ENCODE measurements at regions not wholly inside any gene's neighbourhood (a gene's known extent, or its start where the extent isn't known, plus 50 kb on each side); places are given as distances from the start of the nearest gene placed in this dataset.
"Not testable (repeated sequence)": the region's sequence is repeated elsewhere in the genome, so short reads cannot be mapped to it uniquely, and the experiment has no call there.

DNA sequence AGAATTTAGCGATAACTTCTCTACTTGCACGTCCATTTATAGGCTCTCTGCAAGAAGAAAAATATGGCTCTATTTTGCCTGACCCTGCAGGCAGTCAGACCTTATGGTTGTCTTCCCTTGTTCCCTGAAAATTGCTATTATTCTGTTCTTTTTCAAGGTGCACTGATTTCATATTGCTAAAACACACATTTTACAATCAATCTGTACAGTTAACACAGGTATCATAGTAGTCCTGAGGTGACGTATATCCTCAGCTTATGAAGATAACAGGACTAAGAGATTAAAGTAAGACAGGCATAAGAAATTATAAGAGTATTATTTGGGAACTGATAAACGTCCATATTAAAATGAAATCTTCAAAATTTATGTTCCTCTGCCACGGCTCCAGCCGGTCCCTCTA, 197.0 kb downstream of the SLCO4C1 start:
- H3K27ac Mint-ChIP-seq; H3K9me3 Mint-ChIP-seq; H3K36me3 Mint-ChIP-seq (ENCODE audit: low read depth); H3K4me1 Mint-ChIP-seq; H3K4me3 Mint-ChIP-seq; H3K27me3 Mint-ChIP-seq; POLR2A ChIA-PET; DNase-seq: not testable (repeated sequence)
- CTCF ChIA-PET = interaction anchor here (0.6 kb wide), 1 partner anchor 146 kb away, joined by 3 read pairs; no protein-coding TSS in a partner anchor

DNA sequence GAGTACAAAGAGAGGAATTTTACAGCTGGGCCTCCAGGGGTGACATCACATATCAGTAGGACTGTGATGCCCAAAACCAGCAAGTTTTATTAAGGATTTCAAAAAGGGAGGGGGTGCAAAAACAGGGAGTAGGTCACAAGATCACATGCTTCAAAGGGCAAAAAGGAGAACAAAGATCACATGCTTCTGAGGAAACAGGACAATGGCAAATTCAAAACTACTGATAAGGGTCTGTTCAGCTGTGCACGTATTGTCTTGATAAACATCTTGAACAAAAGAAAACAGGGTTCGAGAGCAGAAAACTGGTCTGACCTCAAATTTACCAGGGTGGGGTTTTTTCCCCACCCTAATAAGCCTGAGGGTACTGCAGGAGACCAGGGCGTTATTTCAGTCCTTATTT, 197.5 kb downstream of the SLCO4C1 start:
- CTCF ChIA-PET; H3K36me3 Mint-ChIP-seq (ENCODE audit: low read depth); H3K4me1 Mint-ChIP-seq; POLR2A ChIA-PET; H3K9me3 Mint-ChIP-seq; DNase-seq; H3K27ac Mint-ChIP-seq; H3K4me3 Mint-ChIP-seq; H3K27me3 Mint-ChIP-seq: not testable (repeated sequence)

DNA sequence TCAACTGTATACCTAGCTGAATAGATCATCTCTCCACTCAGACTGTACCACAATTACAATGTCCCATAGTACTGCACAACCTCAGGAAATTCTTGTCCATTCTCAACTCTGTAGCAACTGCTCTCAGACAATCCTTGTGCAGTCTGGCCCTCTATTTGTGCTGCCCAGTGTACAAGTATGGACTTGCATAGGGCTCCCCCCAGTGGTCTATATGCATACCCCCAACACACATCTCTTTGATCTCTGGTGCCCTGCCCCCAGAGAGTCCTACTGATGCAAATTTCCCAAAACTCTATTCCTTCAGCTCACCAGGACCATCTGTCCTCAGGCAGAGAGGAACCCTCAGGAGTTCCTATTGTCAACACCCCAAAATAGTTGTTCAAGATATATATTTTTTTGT, 205.3 kb downstream of the SLCO4C1 start:
- Mint-ChIP-seq H3K27ac (no peak overlapping the region), H3K36me3 (ENCODE audit: low read depth) (no peaks in the 10 kb centered on the region), H3K27me3 (no peaks in the 10 kb centered on the region), H3K9me3 (no peaks in the 10 kb centered on the region), H3K4me3 (no peak overlapping the region), H3K4me1 (no peaks in the 10 kb centered on the region)
- CTCF ChIA-PET = no interaction called here
- DNase-seq = no peak
- POLR2A ChIA-PET = no interaction called here

DNA sequence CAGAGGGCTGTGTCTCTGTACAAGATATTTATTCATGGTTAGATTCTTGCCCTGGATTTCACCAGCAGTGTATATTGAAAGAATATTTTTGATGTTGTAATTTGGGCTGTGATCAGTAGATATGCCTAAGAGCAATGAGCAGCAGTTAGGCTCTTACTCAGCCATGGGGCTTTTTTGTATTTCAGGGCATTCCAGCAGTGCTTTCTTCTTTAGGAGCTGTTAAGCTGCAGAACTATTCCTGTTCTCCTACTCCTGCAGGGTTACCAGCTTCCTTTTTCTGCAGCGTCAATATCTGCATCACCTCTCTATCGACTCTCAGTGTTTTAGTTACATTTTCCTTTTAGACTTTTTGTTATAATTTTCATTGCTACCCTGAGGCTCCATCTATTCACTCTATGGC, 206.2 kb downstream of the SLCO4C1 start:
- Mint-ChIP-seq H3K36me3 (ENCODE audit: low read depth) (no peaks in the 10 kb centered on the region), H3K27ac (no peak overlapping the region), H3K4me1 (no peaks in the 10 kb centered on the region), H3K27me3 (no peaks in the 10 kb centered on the region), H3K9me3 (no peaks in the 10 kb centered on the region), H3K4me3 (no peak overlapping the region)
- ChIA-PET CTCF (no interaction called here), POLR2A (no interaction called here)
- no peak for DNase-seq

DNA sequence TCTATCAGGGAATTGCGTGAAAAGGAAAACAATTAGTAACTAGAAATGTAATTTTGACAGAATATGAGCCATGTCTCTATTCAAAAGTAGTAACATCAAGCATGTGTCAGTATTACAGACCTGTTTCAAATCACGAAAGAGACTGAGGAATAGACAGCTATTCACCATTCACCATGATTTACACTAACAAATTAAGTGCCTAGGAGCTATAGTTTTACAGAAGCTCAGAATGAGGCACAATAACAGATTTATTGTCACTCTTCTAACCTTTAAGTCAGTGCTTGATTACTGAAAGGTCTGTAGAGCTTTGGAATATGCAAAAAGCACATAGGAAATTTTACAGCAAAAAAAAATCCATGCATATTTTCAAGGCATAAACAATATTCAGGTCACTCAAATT, 208.2 kb downstream of the SLCO4C1 start:
- Mint-ChIP-seq H3K4me1 (no peaks in the 10 kb centered on the region), H3K36me3 (ENCODE audit: low read depth) (no peaks in the 10 kb centered on the region), H3K27me3 (no peaks in the 10 kb centered on the region), H3K27ac (no peak overlapping the region), H3K9me3 (no peaks in the 10 kb centered on the region), H3K4me3 (no peak overlapping the region)
- no peak for DNase-seq
- CTCF ChIA-PET = no interaction called here
- POLR2A ChIA-PET = no interaction called here

DNA sequence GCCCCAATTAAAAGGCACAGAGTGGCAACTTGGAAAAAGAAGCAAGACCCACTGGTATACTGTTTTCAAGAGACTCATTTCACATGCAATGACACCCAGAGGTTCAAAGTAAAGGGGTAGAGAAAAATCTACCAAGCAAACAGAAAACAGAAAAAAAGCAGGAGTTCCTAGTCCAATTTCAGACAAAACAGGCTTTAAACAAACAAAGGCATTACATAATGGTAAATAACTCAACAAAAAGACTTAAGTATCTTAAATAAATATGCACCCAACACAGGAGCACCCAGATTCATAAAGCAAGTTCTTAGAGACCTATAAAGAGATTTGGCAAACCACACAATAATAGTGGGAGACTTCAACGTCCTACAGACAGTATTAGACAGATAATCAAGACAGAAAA, 215.8 kb downstream of the SLCO4C1 start:
- no peak for DNase-seq
- Mint-ChIP-seq H3K27ac (no peak overlapping the region), H3K9me3 (peaks cover 3% of the 10 kb centered on the region), H3K36me3 (ENCODE audit: low read depth) (no peaks in the 10 kb centered on the region), H3K27me3 (no peaks in the 10 kb centered on the region), H3K4me1 (no peaks in the 10 kb centered on the region), H3K4me3 (no peak overlapping the region)
- ChIA-PET POLR2A (no interaction called here), CTCF (no interaction called here)

DNA sequence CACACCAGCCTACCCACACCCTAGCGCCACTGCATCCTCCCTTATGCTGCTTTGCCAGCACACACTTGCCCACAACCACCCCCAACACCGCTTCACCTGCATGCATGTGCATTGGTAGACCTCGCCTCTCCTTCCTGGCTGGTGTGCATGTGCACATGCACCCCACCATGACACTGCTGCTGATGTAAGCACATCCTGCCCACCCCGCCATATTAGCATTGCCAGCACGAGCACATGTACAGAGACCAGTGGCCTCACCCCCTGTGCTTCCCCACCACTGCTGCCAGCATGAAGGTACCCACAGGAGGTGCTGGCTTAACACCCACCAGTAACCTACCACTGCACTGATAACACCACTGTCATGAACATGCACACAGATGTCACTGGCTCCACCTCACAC, 218.2 kb downstream of the SLCO4C1 start:
- ChIA-PET CTCF (no interaction called here), POLR2A (no interaction called here)
- DNase-seq = no peak
- H3K9me3 Mint-ChIP-seq = peaks cover 3% of the 10 kb centered on the region
- H3K4me3 Mint-ChIP-seq = no peak overlapping the region
- H3K36me3 Mint-ChIP-seq (ENCODE audit: low read depth) = no peaks in the 10 kb centered on the region
- H3K27me3 Mint-ChIP-seq = no peaks in the 10 kb centered on the region
- no peaks in the 10 kb centered on the region for H3K4me1 Mint-ChIP-seq
- H3K27ac Mint-ChIP-seq = no peak overlapping the region

DNA sequence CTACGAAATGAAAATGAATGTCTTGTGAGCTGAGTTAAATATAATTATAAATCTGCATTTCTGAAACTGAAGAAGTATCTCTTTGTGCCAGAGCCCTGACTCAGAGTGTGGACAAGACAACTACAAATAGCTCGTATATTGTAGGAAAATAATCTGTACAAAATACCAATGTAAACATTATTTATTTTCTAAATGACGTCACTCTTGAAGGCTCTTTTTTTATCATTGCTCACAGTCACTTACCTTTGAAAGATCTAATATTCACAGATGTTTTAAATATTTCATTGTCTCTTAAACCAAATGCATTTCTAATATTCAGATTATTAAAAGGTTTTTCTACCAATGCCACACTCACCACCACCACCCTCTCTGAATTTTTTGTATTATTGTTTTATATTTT, 226.1 kb downstream of the SLCO4C1 start:
- H3K27ac Mint-ChIP-seq = no peak overlapping the region

DNA sequence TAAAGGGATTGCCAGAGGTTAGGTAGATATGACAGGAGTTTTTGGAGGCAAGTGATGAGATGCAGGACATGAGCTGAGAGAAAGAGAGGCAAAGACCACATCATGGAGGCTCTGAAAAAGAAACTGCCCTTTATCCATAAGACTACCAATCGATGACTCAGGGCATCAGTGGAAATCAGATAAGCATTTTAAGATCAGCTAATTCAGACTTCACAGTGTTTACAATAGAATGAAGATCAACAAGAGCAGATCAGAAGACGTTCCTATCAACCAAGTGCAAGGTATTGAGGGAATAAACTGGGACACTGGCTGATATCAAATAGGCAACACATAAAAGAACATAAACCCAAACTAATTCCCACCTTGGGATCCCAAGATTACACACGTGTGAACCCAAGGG, 227.2 kb downstream of the SLCO4C1 start:
- Mint-ChIP-seq H3K9me3 (no peaks in the 10 kb centered on the region), H3K36me3 (ENCODE audit: low read depth) (no peaks in the 10 kb centered on the region), H3K27ac (no peak overlapping the region), H3K27me3 (no peaks in the 10 kb centered on the region), H3K4me1 (no peaks in the 10 kb centered on the region), H3K4me3 (no peak overlapping the region)
- CTCF ChIA-PET = no interaction called here
- DNase-seq = no peak
- POLR2A ChIA-PET = no interaction called here

More for the DNA sequence above, 226.1 kb downstream of the SLCO4C1 start:
- Mint-ChIP-seq H3K4me3 (no peak overlapping the region), H3K4me1 (no peaks in the 10 kb centered on the region), H3K9me3 (no peaks in the 10 kb centered on the region), H3K27me3 (no peaks in the 10 kb centered on the region), H3K36me3 (ENCODE audit: low read depth) (no peaks in the 10 kb centered on the region)
- CTCF ChIA-PET = no interaction called here
- DNase-seq = no peak
- POLR2A ChIA-PET = no interaction called here

DNA sequence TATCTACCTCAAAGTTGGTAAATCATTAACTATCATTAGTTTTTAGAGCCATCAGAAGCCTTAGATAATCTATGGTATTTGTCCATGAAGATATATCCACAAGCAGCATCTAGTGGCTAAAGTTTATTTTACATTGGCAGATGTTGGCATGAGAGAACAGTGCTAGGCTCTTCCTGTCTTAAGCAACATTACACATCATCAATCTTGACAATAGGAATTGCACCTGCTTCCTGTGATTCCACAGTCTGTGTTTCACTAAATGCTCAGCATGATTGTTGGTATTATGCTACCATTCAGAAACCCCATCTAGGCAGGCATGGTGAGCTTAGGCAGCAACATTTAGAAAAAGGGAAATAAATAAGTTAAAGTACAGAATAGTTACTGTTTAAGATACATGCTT, 246.6 kb downstream of the SLCO4C1 start:
- Mint-ChIP-seq H3K27me3 (no peaks in the 10 kb centered on the region), H3K4me3 (no peak overlapping the region), H3K36me3 (ENCODE audit: low read depth) (no peaks in the 10 kb centered on the region), H3K27ac (no peak overlapping the region), H3K4me1 (no peaks in the 10 kb centered on the region), H3K9me3 (peaks cover 5% of the 10 kb centered on the region)
- no peak for DNase-seq
- ChIA-PET POLR2A (no interaction called here), CTCF (interaction anchor here (0.6 kb wide), 1 partner anchor 1651 kb away, joined by 3 read pairs; no protein-coding TSS in a partner anchor)

DNA sequence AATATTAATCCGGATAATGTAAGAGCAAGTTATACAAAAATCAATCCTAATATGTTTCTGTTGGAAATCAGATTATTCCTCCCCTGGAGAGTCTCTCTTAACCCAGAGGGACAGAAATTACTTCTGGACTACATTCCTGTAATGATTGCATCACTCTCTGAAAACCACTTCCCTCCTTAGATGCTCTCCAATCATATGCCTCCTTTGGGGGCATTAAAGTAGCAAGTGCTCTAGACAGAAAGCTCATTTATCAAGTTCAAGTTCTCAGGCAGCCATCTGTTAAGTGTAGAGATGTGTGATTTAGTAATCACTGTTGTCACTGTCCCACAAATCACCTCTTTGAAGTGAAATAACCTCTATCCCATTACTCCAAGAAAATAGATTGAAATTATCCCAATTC, 247.1 kb downstream of the SLCO4C1 start:
- Mint-ChIP-seq H3K27ac (no peak overlapping the region), H3K4me3 (no peak overlapping the region), H3K36me3 (ENCODE audit: low read depth) (no peaks in the 10 kb centered on the region), H3K9me3 (peaks cover 5% of the 10 kb centered on the region), H3K4me1 (no peaks in the 10 kb centered on the region), H3K27me3 (no peaks in the 10 kb centered on the region)
- no peak for DNase-seq
- CTCF ChIA-PET = interaction anchor here (0.6 kb wide), 1 partner anchor 1652 kb away, joined by 3 read pairs; no protein-coding TSS in a partner anchor
- POLR2A ChIA-PET = no interaction called here

DNA sequence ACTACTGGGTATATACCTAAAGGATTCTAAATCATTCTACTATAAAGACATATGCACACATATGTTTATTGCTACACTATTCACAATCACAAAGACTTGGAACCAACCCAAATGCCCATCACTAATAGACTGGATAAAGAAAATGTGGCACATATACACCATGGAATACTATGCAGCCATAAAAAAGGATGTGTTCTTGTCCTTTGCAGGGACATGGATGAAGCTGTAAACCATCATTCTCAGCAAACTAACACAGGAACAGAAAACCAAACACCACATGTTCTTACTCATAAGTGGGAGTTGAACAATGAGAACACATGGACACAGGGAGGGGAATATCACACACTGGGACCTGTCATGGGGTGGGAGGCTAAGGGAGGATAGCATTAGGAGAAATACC, 249.0 kb downstream of the SLCO4C1 start:
- CTCF ChIA-PET; H3K4me1 Mint-ChIP-seq; POLR2A ChIA-PET; H3K27me3 Mint-ChIP-seq; H3K4me3 Mint-ChIP-seq; H3K36me3 Mint-ChIP-seq (ENCODE audit: low read depth); DNase-seq; H3K9me3 Mint-ChIP-seq; H3K27ac Mint-ChIP-seq: not testable (repeated sequence)

DNA sequence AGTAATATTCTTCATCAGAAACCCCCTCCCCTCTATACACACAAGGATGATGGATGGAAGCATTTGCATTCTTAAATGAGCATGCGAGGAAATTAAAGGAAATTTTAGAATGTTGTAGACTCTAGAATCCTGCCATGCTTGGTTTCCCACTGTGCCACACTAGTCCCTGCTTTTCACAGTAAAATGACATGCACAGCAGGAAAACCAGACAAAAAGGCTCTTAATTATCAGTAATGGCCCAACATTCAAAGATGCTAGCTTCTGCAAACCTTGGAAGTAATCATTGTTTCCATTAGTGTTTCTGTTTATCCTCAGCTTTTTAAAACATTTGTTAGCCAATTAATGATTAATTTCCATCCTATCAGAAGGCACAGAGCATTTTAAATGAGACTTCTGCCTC, 255.8 kb downstream of the SLCO4C1 start:
- H3K27ac Mint-ChIP-seq = no peak overlapping the region

DNA sequence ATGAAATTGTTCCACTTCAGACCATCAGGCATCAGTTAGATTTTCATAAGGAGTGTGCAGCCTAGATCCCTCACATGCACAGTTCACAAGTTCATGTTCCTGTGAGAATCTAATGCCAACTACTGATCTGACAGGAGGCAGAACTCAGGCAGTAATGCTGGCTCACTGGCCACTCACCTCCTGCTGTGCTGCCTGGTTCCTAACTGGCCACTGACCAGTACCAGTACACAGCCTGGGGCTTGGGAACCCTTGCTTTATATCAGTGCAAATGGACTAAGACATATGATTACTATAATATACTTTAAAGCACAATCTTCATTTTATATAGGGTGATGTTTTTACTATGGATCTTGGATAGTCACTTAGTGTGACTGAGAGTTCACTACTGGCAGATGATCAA, 259.2 kb downstream of the SLCO4C1 start:
- Mint-ChIP-seq H3K9me3 (no peaks in the 10 kb centered on the region), H3K4me3 (no peak overlapping the region), H3K4me1 (no peaks in the 10 kb centered on the region), H3K27me3 (no peaks in the 10 kb centered on the region), H3K36me3 (ENCODE audit: low read depth) (no peaks in the 10 kb centered on the region), H3K27ac (no peak overlapping the region)
- CTCF ChIA-PET = no interaction called here
- no peak for DNase-seq
- POLR2A ChIA-PET = no interaction called here

More for the DNA sequence above, 255.8 kb downstream of the SLCO4C1 start:
- H3K27me3 Mint-ChIP-seq = no peaks in the 10 kb centered on the region
- H3K4me1 Mint-ChIP-seq = no peaks in the 10 kb centered on the region
- no peak for DNase-seq
- ChIA-PET POLR2A (no interaction called here), CTCF (no interaction called here)
- no peak overlapping the region for H3K4me3 Mint-ChIP-seq
- H3K36me3 Mint-ChIP-seq (ENCODE audit: low read depth) = no peaks in the 10 kb centered on the region
- no peaks in the 10 kb centered on the region for H3K9me3 Mint-ChIP-seq

DNA sequence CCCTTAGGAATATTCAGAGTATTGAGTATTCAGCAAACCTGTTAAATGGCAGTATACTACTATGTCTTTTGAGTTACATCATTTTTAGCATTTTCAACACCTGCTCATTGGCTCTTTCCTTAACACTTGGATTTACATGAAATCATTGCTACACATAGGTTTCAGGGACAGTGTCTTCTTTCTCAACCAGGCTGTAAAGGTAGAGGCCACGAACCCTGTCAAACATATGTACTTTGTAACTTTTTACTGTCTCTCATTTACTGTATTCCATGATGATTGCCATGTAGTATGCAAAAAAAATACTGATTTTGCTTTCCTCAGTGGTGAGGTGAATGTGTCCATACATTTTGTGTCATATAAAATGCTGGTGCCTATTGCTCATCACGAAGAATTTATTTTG, 264.4 kb downstream of the SLCO4C1 start:
- Mint-ChIP-seq H3K9me3 (no peaks in the 10 kb centered on the region), H3K36me3 (ENCODE audit: low read depth) (no peaks in the 10 kb centered on the region), H3K4me1 (no peaks in the 10 kb centered on the region), H3K27ac (no peak overlapping the region), H3K27me3 (no peaks in the 10 kb centered on the region), H3K4me3 (no peak overlapping the region)
- ChIA-PET CTCF (no interaction called here), POLR2A (no interaction called here)
- no peak for DNase-seq
